HAP-1 (cell line): ENCODE measurements at regions not wholly inside any gene's neighbourhood (a gene's known extent, or its start where the extent isn't known, plus 50 kb on each side); places are given as distances from the start of the nearest gene placed in this dataset.

Experiments used
- DNase-seq, 2 experiments: peaks; one replicate each; pipeline ENCODE4 v3.0.0-alpha.2; 2016 to 2020; ENCODE audit warnings: low spot score in 2 of 2
- H3K27me3 ChIP-seq: fragments of 250-450 bp; sonication (Bioruptor Pico); 2 replicates; pipeline ENCODE4 v1.5.1; 2020; ENCODE audit warnings: low read depth, mild to moderate bottlenecking, moderate library complexity
- H3K36me3 ChIP-seq: fragments of 250-450 bp; sonication (Bioruptor Pico); replicated peaks from 2 replicates; pipeline ENCODE4 v1.5.1; 2020; ENCODE audit warnings: mild to moderate bottlenecking
- H3K4me1 ChIP-seq: fragments of 250-450 bp; sonication (Bioruptor Pico); 2 replicates; pipeline ENCODE4 v1.5.1; 2020; ENCODE audit warnings: mild to moderate bottlenecking
- H3K4me3 ChIP-seq: fragments of 250-450 bp; sonication (Bioruptor Pico); 2 replicates; pipeline ENCODE4 v1.5.1; 2020; ENCODE audit warnings: mild to moderate bottlenecking, moderate library complexity
- H3K9me3 ChIP-seq: fragments of 250-450 bp; sonication (Bioruptor Pico); 2 replicates; pipeline ENCODE4 v1.5.1; 2020; ENCODE audit warnings: mild to moderate bottlenecking, moderate library complexity
- in situ Hi-C: fragments of 300-500 bp; cut with MboI; formaldehyde crosslinking; loops from 3 replicates; pipeline ENCODE4 v1.14.3; 2020; ENCODE audit warnings: low sequenced_read_pairs, inconsistent platforms, mixed read lengths

DNA sequence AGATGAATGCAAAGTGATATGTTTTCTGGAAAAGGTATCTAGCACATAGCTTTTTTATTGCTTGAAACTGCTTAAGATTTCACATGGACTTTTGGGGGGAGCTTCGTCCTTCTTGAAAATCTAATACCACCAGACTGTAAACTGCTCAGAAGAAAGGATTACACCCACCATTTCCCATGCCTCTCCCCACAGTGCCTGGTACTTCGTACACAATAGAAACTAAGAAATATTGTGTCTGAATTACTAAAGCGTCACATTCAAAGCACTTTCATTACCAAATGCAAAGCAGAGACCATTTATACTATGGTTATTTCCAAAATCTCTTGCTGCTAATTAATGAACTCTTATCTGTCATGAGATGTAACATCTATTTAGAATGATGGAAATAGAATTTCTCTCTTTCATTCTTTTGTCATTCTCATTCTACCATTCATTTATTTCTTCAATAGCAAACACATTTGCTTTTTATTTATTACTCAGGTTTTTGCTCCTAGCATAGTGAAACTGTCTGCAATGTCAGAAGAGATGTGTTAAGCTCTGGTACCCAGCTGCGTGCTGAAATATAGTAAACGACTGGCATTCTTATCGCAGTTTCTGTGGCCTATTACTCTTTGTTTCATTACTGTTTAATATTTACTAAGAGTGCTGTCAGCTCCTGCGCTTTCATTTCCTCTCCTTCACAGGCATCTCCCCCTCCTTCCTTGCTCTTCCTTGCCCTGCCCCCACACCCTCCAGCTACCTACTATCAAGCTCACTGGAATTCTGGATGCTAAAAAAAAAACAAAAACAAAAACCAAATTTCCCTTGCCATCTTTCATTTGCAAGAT lies 51.4 kb upstream of the RAPGEF2 start:
- peaks cover 20% of the 10 kb centered on the region for H3K4me1 ChIP-seq
- no peak overlapping the region for H3K4me3 ChIP-seq
- no peak for DNase-seq
- in situ Hi-C loops: no loop called here
- no peaks in the 10 kb centered on the region for H3K27me3 ChIP-seq
- no peaks in the 10 kb centered on the region for H3K36me3 ChIP-seq
- H3K9me3 ChIP-seq: no peaks in the 10 kb centered on the region

DNA sequence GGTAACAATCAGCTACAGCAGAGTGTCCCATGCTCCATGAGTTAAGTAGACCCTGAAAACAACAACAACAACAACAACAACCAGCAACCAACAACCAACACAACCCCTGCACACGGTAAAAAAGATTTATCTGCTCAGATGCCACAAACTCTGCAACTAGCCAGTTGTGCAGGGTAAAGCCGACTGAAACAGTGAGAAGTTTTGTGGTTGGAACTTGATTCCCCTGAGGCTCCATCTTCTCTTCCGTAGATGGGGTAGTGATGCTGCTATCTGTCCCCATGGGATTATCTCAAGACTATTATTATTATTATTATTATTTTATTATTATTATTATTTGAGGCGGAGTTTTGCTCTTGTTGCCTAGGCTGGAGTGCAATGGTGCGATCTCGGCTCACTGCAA lies 50.6 kb upstream of the RAPGEF2 start:
- no peak for DNase-seq
- Histone ChIP-seq H3K4me1 (peaks cover 25% of the 10 kb centered on the region), H3K27me3 (no peaks in the 10 kb centered on the region), H3K36me3 (no peaks in the 10 kb centered on the region), H3K9me3 (no peaks in the 10 kb centered on the region), H3K4me3 (no peak overlapping the region)
- in situ Hi-C loops: no loop called here
